HCT116 (cell line): ENCODE measurements at regions not wholly inside any gene's neighbourhood (a gene's known extent, or its start where the extent isn't known, plus 50 kb on each side); places are given as distances from the start of the nearest gene placed in this dataset.

Experiments
- ATAC-seq: fragments of 200-7000 bp; cut with Tn5 transposase; 2 replicates; pipeline ENCODE4 v1.9.1; 2020; ENCODE audit warnings: mild to moderate bottlenecking, moderate library complexity
- BruUV-seq: library from RNA; stranded (reverse); fragments of 400-500 nt; replicated peaks from 2 replicates; lab custom pipeline; 2021; lab: Mats Ljungman, UMichigan
- CTCF ChIA-PET: fragments of 300-600 bp; sonication (Branson Sonifier 250); formaldehyde crosslinking; loops from one replicate; lab custom pipeline; 2021; ENCODE audit warnings: antibody characterized with exemption; lab: Charles Lee
- POLR2A ChIA-PET: fragments of 300-600, 350-600 bp; sonication (Branson Sonifier 250); formaldehyde crosslinking; loops from one replicate; lab custom pipeline; 2021; ENCODE audit warnings: antibody characterized with exemption; lab: Charles Lee
- RAD21 ChIA-PET, 2 experiments: fragments of 300-600 bp; sonication (Branson Sonifier 250); formaldehyde crosslinking; loops; one replicate each; lab custom pipeline; 2023; ENCODE audit warnings: low total read pairs in 2 of 2; ENCODE audit not compliant: uncharacterized antibody in 2 of 2, unreplicated experiment in 2 of 2, low non-redundant PET in 1 of 2; lab: Charles Lee
- DNase-seq: peaks from one replicate; pipeline ENCODE4 v3.0.0-alpha.2; 2010; ENCODE audit warnings: low read depth, low spot score
- H2AFZ ChIP-seq: fragments of 200-600 bp; shearing (Covaris generic), sonication (generic); 2 replicates; pipeline ENCODE4 v1.6.1; 2017; ENCODE audit warnings: low read depth, mixed run types, mixed read lengths, antibody characterized with exemption, low read length; ENCODE audit not compliant: poor library complexity, severe bottlenecking
- H3K27ac ChIP-seq: 2 replicates; pipeline ENCODE4 v1.5.1; 2012; ENCODE audit warnings: low read depth, low read length
- H3K27me3 ChIP-seq: fragments of 200-600 bp; sonication (generic); 2 replicates; pipeline ENCODE4 v1.6.1; 2016; ENCODE audit warnings: mixed run types, low read length, mixed read lengths; ENCODE audit not compliant: insufficient read depth
- H3K36me3 ChIP-seq, 2 experiments: fragments of 200-500 bp in 1 of 2; fragments of 200-600 bp in 1 of 2; sonication (Bioruptor generic) in 1 of 2; sonication (generic) in 1 of 2; 2 replicates each; pipeline versions ENCODE4 v1.5.1 to v1.6.1; 2014 to 2016; ENCODE audit warnings: low read length in 2 of 2, inconsistent platforms in 1 of 2, mixed read lengths in 1 of 2, mixed run types in 1 of 2; ENCODE audit not compliant: insufficient read depth in 2 of 2, control insufficient read depth in 1 of 2
- H3K4me1 ChIP-seq, 2 experiments: fragments of 200-600 bp in 1 of 2; sonication (generic) in 1 of 2; 2 replicates each; pipeline versions ENCODE4 v1.5.1 to v1.6.1; 2012 to 2017; ENCODE audit warnings: low read length in 2 of 2, inconsistent platforms in 1 of 2, mild to moderate bottlenecking in 1 of 2, mixed read lengths in 1 of 2, mixed run types in 1 of 2, moderate library complexity in 1 of 2; ENCODE audit not compliant: insufficient read depth in 2 of 2, control insufficient read depth in 1 of 2
- H3K4me2 ChIP-seq: fragments of 200-600 bp; sonication (generic); 2 replicates; pipeline ENCODE4 v1.6.1; 2017; ENCODE audit warnings: mixed run types, low read length, mixed read lengths
- H3K4me3 ChIP-seq, 2 experiments: fragments of 200-600 bp in 1 of 2; sonication (generic) in 1 of 2; replicated peaks in 1 of 2; 2 replicates each; pipeline ENCODE4 v1.5.1; 2011 to 2016; ENCODE audit warnings: low read length in 2 of 2, control low read depth in 1 of 2, low read depth in 1 of 2, mild to moderate bottlenecking in 1 of 2, mixed read lengths in 1 of 2, mixed run types in 1 of 2
- H3K79me2 ChIP-seq: fragments of 200-600 bp; sonication (generic); 2 replicates; pipeline ENCODE4 v1.6.1; 2017; ENCODE audit warnings: mild to moderate bottlenecking, mixed run types, low read length, moderate library complexity, mixed read lengths; ENCODE audit not compliant: insufficient read depth
- H3K9ac ChIP-seq: fragments of 200-600 bp; sonication (generic); 2 replicates; pipeline ENCODE4 v1.6.1; 2016; ENCODE audit warnings: low read length, mixed read lengths
- H3K9me2 ChIP-seq: fragments of 200-600 bp; sonication (generic), shearing (Covaris generic); 2 replicates; pipeline ENCODE4 v1.6.1; 2017; ENCODE audit warnings: mixed run types, mild to moderate bottlenecking, moderate library complexity; ENCODE audit not compliant: insufficient read depth
- H3K9me3 ChIP-seq, 2 experiments: fragments of 200-500 bp in 1 of 2; fragments of 200-600 bp in 1 of 2; sonication (Bioruptor generic) in 1 of 2; sonication (generic) in 1 of 2; 2 replicates each; pipeline ENCODE4 v1.6.1; 2014 to 2017; ENCODE audit warnings: low read length in 2 of 2, mixed read lengths in 2 of 2, inconsistent platforms in 1 of 2, low read depth in 1 of 2, mild to moderate bottlenecking in 1 of 2, mixed run types in 1 of 2, moderate library complexity in 1 of 2; ENCODE audit not compliant: control insufficient read depth in 1 of 2, insufficient read depth in 1 of 2
- H4K20me1 ChIP-seq: fragments of 200-600 bp; sonication (generic), shearing (Covaris generic); 2 replicates; pipeline ENCODE4 v1.6.1; 2017; ENCODE audit warnings: mixed run types, mild to moderate bottlenecking, moderate library complexity; ENCODE audit not compliant: insufficient read depth
- ATF3 ChIP-seq: IDR thresholded peaks from 2 replicates; pipeline ENCODE4 v1.6.1; 2012
- CEBPB ChIP-seq: IDR thresholded peaks from 2 replicates; pipeline ENCODE4 v1.6.1; 2012; ENCODE audit warnings: low read depth
- CTCF ChIP-seq, 3 experiments: fragments of 200-600 bp in 1 of 3; sonication (generic) in 1 of 3; IDR thresholded peaks in 2 of 3; conservative IDR thresholded peaks in 1 of 3; 2 replicates each; pipeline ENCODE4 v1.5.1; 2012 to 2017; ENCODE audit warnings: low read depth in 2 of 3, low read length in 2 of 3, antibody characterized with exemption in 1 of 3, borderline replicate concordance in 1 of 3, control low read depth in 1 of 3, mild to moderate bottlenecking in 1 of 3, mixed read lengths in 1 of 3, mixed run types in 1 of 3, moderate library complexity in 1 of 3; ENCODE audit not compliant: insufficient read depth in 1 of 3
- JUND ChIP-seq: IDR thresholded peaks from 2 replicates; pipeline ENCODE4 v1.6.1; 2012
- RAD21 ChIP-seq: IDR thresholded peaks from 2 replicates; pipeline ENCODE4 v1.6.1; 2012; ENCODE audit warnings: low read depth, mild to moderate bottlenecking
- SP1 ChIP-seq: IDR thresholded peaks from 2 replicates; pipeline ENCODE4 v1.6.1; 2012; ENCODE audit warnings: low read depth
- ZBTB33 ChIP-seq: IDR thresholded peaks from 2 replicates; pipeline ENCODE4 v1.6.1; 2011; ENCODE audit warnings: mild to moderate bottlenecking, low read length, moderate library complexity; ENCODE audit not compliant: insufficient replicate concordance; ENCODE audit errors: extremely low read depth
- intact Hi-C: fragments of 100-400 bp; cut with micrococcal nuclease; formaldehyde crosslinking; loops from 2 replicates; pipeline ENCODE4 v1.10.0; 2022

GRCh38 chr10:69742356-69742695 lies 59.4 kb upstream of the COL13A1 start:
- Histone ChIP-seq H3K4me2 (no peak overlapping the region), H4K20me1 (no peaks in the 10 kb centered on the region), H3K36me3 (no peaks in the 10 kb centered on the region), H3K9ac (no peak overlapping the region), H2AFZ (no peak overlapping the region), H3K4me3 (no peak overlapping the region), H3K27me3 (no peaks in the 10 kb centered on the region), H3K9me3 (no peaks in the 10 kb centered on the region), H3K4me1 (peaks cover 0 to 11% of the 10 kb centered on the region in 2 experiments; a peak in 1 of 4 replicates), H3K27ac (no peak overlapping the region), H3K9me2 (no peaks in the 10 kb centered on the region), H3K79me2 (no peaks in the 10 kb centered on the region)
- ChIA-PET POLR2A (no interaction called here), CTCF (interaction anchor here (1.3 to 2.5 kb wide), 8 partner anchors 9 to 216 kb away, joined by 3 to 28 read pairs (median 7); no protein-coding TSS in a partner anchor), RAD21 (interaction anchor here in 1 of 2 experiments (1.3 to 1.6 kb wide), 2 partner anchors 27 to 172 kb away, joined by 4 to 11 read pairs; no protein-coding TSS in a partner anchor)
- TF ChIP-seq RAD21, result no peak
- no peak for TF ChIP-seq ATF3
- TF ChIP-seq SP1, result no peak
- no peak for TF ChIP-seq CEBPB
- no peak for TF ChIP-seq JUND
- TF ChIP-seq CTCF (IDR thresholded peaks at IDR 0.05 in 2 of 3, conservative IDR thresholded peaks at IDR 0.05 in 1 of 3; ENCODE audit: borderline replicate concordance in 1 of 3, insufficient read depth in 1 of 3, low read depth in 2 of 3, low read length in 2 of 3), result no peak
- no peak for TF ChIP-seq ZBTB33
- no peak for ATAC-seq
- BruUV-seq, result no TSS peak
- intact Hi-C loops, result no loop called here
- no peak for DNase-seq
